ENCODE measurements at regions not wholly inside any gene's neighbourhood (a gene's known extent, or its start where the extent isn't known, plus 50 kb on each side); places are given as distances from the start of the nearest gene placed in this dataset.

GRCh38 chr16:73823205-73823849 is 473.3 kb upstream of the PSMD7 start:
- Histone ChIP-seq H3K27me3 (no peaks in the 10 kb centered on the region), H3K4me3 (no peak overlapping the region), H3K36me3 (no peaks in the 10 kb centered on the region), H3K4me1 (no peaks in the 10 kb centered on the region), H3K9me3 (peaks cover 0 to 5% (median 1%) of the 10 kb centered on the region in 4 donors), H3K27ac (replicated peaks in 1 of 4) (no peak overlapping the region)
- no peak for DNase-seq (ENCODE audit: extremely low spot score)
- intact Hi-C loops (cut with DNase I), result no loop called here
- TF ChIP-seq POLR2A (IDR thresholded peaks at IDR 0.05; ENCODE audit: low read depth) (no peak), POLR2AphosphoS5 (IDR thresholded peaks at IDR 0.05) (no peak), EP300 (IDR thresholded peaks at IDR 0.05) (no peak), CTCF (IDR thresholded peaks at IDR 0.05) (no peak)
- 86% methylated on average over 7 of the region's 7 CpGs for WGBS

GRCh38 chr16:73817526-73818324 is 478.9 kb upstream of the PSMD7 start:
- Histone ChIP-seq H3K27me3 (no peaks in the 10 kb centered on the region), H3K27ac (replicated peaks in 1 of 4) (no peak overlapping the region), H3K9me3 (peaks cover 0 to 5% (median 1%) of the 10 kb centered on the region in 4 donors), H3K36me3 (no peaks in the 10 kb centered on the region), H3K4me1 (peaks cover 0 to 15% (median 6%) of the 10 kb centered on the region in 4 donors), H3K4me3 (no peak overlapping the region)
- TF ChIP-seq POLR2AphosphoS5 (IDR thresholded peaks at IDR 0.05) (no peak), POLR2A (IDR thresholded peaks at IDR 0.05; ENCODE audit: low read depth) (no peak), EP300 (IDR thresholded peaks at IDR 0.05) (no peak), CTCF (IDR thresholded peaks at IDR 0.05) (no peak)
- 61% methylated on average over 13 of the region's 13 CpGs for WGBS
- intact Hi-C loops (cut with DNase I), result no loop called here
- DNase-seq (ENCODE audit: extremely low spot score), result no peak

GRCh38 chr16:73813527-73813926 is 483.1 kb upstream of the PSMD7 start:
- TF ChIP-seq POLR2A (IDR thresholded peaks at IDR 0.05; ENCODE audit: low read depth) (no peak), POLR2AphosphoS5 (IDR thresholded peaks at IDR 0.05) (no peak), EP300 (IDR thresholded peaks at IDR 0.05) (no peak), CTCF (IDR thresholded peaks at IDR 0.05) (no peak)
- no peaks in the 10 kb centered on the region for H3K9me3 ChIP-seq
- H3K27ac ChIP-seq (replicated peaks in 1 of 4), result no peak overlapping the region
- H3K4me1 ChIP-seq, result peaks cover 0 to 15% (median 7%) of the 10 kb centered on the region in 4 donors
- no peak overlapping the region for H3K4me3 ChIP-seq
- H3K36me3 ChIP-seq, result no peaks in the 10 kb centered on the region
- 54% methylated on average over 7 of the region's 7 CpGs for WGBS
- H3K27me3 ChIP-seq, result no peaks in the 10 kb centered on the region
- DNase-seq (ENCODE audit: extremely low spot score), result no peak
- intact Hi-C loops (cut with DNase I), result no loop called here

GRCh38 chr16:73804456-73804855 is 492.2 kb upstream of the PSMD7 start:
- TF ChIP-seq EP300 (IDR thresholded peaks at IDR 0.05), result no peak
- no peak for TF ChIP-seq CTCF (IDR thresholded peaks at IDR 0.05)
- no peak for TF ChIP-seq POLR2AphosphoS5 (IDR thresholded peaks at IDR 0.05)
- no peak for TF ChIP-seq POLR2A (IDR thresholded peaks at IDR 0.05; ENCODE audit: low read depth)
- no peak overlapping the region for H3K27ac ChIP-seq (replicated peaks in 1 of 4)
- H3K27me3 ChIP-seq, result no peaks in the 10 kb centered on the region
- H3K4me3 ChIP-seq, result no peak overlapping the region
- H3K4me1 ChIP-seq, result no peaks in the 10 kb centered on the region
- no peak for DNase-seq (ENCODE audit: extremely low spot score)
- intact Hi-C loops (cut with DNase I), result no loop called here
- H3K36me3 ChIP-seq, result no peaks in the 10 kb centered on the region
- H3K9me3 ChIP-seq, result no peaks in the 10 kb centered on the region
- 91% methylated on average over 1 of the region's 1 CpG for WGBS
